SHP77 (cell line): ENCODE measurements at regions not wholly inside any gene's neighbourhood (a gene's known extent, or its start where the extent isn't known, plus 50 kb on each side); places are given as distances from the start of the nearest gene placed in this dataset.
"Not testable (repeated sequence)": the region's sequence is repeated elsewhere in the genome, so short reads cannot be mapped to it uniquely, and the experiment has no call there.

Source experiments
- DNase-seq, 2 experiments: peaks; one replicate each; lab custom pipeline; 2025; lab: John Stamatoyannopoulos, UW

DNA sequence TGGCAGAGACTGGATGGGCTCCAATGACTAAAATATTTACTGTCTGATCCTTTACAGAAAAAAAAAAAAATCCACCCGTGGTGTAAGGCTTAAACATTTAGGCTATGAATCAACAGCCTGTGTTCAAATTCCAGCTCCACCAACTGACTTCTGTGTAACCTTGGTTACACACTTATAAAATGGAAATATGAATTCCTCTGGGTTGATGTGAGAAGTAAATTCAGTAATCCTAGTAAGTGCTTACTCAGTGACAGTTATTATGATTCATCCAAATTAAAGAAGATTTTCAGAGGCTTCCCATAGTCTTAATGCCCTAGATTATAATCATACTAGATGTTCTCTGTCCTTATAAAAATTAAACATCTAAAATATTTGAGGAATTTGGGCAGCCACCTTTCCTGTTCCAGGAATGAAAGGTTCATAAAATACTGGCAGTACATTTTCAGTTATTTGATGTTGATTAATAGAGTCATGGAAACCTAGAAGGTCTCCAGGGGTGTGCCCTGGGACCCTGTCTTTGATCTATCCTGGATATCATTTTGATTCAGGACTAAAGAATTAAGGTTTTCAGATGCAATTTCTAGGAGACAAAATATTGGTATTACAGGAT lies 180.3 kb upstream of the ZNF217 start:
- DNase-seq = no peak

DNA sequence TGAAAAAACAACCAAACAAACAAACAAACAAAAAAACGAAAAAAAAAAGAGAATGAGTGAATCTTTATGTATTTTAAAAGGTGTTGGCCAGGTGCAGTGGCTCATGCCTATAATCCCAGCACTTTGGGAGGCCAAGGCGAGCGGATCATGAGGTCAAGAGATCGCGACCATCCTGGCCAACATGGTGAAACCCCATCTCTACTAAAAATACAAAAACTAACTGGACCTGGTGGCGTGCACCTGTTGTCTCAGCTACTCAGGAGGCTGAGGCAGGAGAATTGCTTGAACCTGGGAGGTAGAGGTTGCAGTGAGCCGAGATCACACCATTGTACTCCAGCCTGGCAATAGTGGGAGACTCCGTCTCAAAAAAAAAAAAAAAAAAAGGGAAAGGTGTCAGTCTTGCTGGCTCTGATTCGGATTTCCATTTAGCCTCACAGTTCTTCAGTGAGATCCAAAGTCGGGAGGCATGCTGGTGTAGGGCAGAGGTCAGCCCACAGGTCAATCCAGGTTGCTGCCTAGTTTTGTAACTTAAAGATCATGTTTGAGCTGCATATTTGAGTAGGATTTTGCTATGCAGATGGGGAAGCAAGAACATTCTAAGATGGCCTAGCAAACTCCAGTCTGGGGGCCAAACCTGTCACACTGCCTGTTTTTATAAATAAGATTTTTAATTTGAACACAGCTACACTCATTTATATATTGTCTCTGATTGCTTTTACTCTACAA lies 179.6 kb upstream of the ZNF217 start:
- not testable (repeated sequence) for DNase-seq

DNA sequence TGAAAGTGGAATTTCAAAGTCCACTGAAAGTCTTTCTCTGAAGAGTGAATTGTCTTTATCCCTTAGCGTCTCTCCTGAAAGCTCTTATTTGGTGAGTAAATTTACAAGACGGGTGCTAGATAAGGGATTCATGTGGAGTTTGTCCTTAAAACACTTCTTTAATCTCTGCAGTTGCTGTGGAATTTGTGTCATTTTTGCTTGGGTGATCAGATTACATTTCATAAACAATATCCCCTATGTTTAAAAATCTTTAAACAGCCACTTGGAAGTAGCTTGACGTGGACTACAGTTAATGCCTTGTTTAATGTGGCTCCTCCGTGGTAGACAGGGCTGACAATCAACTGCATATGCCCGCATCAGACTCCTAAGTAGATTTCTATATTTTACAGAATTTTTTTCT lies 175.4 kb upstream of the ZNF217 start:
- DNase-seq = no peak

DNA sequence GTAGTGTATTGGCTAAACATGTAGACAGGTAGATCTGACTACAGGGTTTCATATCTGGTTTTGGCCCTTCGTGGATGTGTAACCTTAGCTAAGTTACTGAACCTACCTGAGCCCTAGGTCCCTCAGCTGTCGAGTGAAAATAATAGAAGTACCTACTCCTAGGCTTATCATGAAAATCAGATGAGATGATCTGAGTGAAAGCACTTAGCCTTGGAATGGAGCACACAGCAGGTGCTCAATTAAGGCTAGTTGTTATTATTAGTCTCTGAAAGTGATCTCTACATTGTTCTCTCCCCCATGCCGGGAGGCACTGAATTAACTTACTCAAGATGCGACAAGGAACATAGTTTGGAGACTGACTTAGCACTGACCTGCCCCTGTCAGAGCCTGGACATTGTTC lies 174.7 kb upstream of the ZNF217 start:
- no peak for DNase-seq

DNA sequence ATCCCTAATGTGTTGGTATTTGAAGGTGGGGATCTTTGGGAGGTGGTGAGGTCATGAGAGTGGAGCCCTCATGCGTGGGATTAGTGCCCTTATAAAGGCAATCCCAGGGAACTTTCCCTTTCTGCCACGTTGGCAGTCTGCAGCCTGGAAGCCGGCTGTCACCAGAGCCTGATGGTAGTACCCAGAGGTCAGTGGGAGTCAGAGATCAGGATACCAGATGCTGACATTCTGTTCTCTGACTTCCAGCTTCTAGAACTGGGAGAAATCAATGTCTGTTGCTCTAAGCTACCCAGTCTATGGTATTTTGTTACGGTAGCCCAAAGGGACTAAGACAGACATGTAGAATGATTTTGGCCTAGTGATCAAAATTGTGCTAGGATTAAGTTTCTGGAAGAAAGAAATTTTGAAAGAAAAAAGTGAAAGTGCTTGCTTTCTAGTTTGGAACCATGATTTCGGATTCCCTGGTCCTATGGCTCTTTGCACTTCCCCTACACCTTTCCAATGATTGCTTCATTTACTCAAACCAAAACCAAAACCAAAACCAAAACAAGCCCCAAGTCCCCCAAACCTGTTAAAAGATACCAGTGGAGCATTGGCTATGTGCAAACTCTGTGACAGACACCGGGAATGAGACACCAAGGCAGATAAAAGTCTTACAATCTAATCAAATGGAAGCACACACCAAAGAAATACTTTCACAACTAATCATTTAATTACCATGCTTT lies 173.7 kb upstream of the ZNF217 start:
- no peak for DNase-seq

DNA sequence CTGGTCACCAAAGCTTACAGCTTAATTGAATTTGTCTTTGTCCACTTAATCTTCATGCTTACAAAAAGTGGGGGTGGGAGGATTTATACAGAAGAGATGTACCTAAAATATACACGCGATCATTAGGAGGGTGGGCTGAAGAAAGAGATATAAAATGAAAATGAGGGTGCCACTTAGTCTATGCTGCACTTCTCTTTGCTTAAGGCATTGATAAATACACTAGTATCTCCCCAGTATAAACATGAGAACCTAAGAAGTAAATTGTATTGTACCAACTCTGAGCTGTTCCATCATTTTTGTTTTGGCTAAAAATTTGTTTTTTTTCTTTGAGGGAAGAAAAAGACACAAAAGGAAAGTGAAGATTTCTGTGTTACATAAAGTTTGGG lies 170.8 kb upstream of the ZNF217 start:
- no peak for DNase-seq

DNA sequence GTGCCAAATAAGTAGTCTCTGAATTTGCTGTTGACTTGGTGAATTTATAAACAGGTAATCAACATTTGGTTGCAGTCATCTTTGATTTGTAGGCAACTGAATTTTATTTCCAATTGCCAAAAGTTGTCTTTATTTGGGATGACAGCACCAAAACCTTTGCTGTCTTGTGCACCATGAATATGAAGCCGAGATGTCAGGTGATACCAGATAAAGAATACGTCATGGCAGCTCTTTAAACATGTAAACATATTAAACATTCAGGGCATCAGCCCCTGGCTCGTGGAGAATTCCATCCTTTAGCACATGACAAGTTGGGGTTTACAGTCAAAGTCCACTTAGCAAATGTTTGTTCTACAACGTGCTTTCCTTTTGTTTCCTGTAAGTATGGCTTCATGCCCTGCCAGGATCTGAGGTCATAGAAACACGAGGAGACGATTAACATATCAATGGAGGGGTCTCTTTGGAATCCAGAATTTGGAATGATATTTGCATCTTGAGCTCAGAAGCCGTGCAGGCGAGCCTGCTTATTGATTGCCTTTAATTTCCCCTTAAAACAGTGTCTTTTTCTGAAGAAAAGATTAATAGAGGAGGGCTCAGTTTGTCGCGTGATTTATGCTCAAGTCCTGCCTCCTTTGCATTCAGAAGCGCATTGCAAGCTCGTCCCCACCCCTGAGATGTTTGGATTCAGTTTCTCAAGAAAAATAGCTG lies 170.2 kb upstream of the ZNF217 start:
- DNase-seq = peak; percentile 29 to 61

DNA sequence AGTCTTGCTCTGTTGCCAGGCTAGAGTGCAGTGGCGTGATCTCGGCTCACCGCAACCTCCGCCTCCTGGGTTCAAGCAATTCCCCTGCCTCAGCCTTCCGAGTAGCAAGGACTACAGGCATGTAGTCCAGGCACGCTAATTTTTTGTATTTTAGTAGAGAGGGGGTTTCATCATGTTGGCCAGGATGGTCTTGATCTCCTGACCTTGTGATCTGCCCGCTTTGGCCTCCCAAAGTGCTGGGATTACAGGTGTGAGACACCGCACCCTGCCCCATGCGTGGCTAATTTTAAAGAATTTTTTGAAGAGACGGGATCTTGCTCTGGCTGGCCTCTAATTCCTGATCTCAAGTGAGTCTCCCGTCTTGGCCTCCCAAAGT lies 168.8 kb upstream of the ZNF217 start:
- not testable (repeated sequence) for DNase-seq

DNA sequence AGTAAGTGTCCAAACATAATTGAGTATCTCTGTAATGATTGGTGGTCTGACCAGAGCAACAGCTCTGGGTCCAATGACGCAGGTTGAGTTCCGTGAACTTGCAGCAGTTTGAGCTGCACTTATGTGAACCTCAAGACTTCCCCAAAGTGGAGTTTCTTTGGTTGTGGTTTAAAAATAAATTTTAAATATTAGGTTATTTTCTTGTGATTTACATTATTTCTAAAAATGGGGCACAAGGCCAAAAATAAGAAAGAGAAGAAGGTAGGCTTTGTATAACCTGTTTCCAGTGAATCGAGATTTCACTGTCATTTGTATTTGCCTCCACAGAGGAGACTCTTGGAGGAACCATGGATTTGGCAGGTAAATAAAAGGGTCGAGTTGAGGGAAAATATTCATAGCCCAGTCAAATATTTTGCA lies 166.4 kb upstream of the ZNF217 start:
- DNase-seq = no peak

DNA sequence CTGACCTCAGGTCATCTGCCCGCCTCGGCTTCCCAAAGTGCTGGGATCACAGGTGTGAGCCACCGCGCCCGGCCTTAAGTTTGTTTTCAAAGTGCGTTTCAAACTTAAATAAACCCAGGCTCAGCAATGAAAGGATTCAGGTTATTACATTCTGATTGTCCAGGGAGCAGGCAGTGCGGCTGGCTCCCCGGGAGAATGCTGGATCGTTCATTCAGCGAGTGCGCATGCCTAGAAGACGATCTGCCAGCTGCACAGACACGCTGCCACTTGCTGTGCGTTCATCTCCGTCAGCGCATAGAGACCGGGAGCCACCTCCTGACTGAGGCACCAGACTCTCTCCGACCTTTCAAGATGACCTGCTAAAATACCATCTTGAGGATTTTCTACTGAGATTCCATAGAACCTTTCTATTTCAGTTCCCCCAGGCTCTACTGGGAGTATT lies 163.9 kb upstream of the ZNF217 start:
- peak; percentile 29 to 58 for DNase-seq

DNA sequence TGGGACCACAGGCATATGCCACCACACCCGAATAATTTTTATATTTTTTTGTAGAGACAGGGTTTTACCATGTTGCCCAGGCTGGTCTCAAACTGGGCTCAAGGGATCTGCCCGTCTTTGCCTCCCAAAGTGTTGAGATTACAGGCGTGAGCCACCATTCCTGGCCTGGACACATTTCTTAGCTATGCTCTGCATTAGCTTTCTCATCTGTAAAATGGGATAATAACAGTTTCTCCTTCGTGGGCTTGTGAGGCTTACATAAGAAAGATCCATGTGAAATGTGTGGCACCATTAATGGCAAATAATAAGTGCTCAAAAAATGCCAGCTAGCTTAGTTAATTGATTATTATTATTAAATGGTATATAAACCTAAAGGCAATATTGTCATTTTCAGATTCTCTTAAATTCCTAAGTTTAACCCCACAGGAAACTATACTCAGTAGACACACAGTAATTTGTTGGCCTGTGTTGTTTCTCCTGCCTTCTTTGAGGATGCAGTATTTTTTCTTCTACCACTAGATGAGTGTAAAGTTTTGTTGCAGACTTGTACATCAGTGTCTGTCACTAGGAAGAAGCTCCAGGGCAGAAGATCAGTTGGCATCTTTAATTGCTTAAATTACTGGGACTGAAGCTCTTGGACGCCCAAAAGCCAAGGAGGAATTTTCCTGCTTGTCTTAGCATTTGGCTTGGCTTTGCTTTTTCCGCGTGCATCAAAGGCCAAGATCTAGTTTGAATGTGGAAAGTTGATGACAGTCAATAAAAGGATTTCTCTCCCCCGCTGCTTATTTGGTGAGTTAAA lies 162.3 kb upstream of the ZNF217 start:
- DNase-seq = no peak

DNA sequence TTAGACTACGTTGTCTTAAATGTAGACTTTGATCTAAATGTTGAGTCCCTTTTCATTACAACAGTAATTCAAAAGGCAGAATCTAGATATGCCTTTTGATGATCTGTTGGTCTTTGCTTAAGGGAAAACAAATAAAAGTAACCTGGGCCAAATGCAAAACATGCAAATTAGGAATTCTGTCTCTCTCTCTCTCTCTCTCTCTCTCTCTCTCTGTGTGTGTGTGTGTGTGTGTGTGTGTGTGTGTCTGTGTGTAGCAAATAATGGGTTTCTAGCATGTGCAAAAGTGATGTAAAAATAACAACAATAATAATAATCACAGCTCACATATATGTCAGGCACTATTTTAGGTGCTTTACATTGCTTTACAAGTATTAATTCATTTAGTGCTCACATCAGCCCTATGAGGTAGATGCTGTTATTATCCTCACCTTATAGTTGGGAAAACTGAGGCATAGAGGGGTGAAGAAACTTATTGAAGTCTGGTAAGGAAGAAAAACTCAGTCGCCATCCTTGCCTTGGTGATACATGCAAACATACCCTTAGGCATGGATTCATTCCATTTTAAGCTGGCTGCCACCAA lies 160.3 kb upstream of the ZNF217 start:
- DNase-seq = no peak

DNA sequence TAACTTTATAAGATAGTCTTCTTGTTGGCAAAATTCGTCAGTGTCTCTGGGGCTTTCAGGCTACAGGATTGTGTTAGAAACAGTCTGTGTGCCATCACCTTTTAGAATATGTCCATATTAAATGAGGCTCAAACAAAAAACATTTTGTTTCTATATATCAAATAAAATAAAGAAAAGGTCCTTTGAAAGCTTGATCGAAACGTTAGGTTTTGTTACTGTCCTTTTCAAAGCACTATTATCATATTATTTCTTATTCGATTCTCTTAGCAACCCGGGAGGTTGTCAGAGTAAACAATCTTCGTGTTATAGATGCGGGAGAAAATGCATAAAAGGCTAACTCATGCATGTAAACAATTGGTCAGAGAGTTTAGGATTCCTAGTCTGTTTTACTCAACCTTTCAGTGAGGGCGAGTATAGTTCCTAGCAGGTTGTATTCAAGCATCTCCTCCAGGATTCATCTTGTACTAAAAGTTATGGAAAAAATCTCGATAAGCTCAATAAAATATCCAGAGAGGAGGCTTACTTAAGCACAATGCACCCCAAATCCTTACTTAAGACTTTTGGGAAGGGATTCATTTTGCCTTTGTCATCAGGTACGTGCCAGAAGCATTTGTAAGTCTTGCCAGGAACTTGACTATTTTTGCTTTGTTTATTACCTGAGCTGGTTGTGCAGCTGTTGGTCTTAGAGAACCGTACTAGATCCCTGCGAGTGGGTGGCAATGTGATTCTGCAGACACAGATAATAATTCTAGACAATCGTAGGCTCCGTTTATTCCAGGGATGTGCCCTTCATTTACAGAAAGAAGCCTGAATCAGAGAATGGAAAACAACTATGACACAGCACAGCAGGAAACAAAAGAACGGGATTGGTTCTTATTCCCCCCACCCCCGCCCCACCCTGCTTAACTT lies 159.6 kb upstream of the ZNF217 start:
- no peak for DNase-seq

DNA sequence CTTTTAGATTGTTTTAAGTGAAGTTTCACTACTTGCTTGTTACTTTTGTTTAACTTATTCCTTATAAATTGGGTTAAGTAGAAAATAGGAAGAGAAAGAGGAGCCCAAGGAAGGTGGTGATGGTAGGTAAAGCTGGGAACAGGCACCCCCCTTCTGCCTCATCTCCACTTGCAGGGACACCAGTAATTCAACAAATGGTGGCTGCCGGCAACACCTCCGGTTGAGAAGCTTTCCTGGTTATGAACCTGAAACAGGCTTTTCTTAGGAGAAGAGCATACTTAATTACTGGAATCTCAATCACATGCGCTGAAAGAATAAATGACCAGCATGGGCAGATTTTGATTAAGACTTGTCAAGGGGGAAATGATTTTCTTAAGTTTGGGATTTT lies 158.9 kb upstream of the ZNF217 start:
- no peak for DNase-seq

DNA sequence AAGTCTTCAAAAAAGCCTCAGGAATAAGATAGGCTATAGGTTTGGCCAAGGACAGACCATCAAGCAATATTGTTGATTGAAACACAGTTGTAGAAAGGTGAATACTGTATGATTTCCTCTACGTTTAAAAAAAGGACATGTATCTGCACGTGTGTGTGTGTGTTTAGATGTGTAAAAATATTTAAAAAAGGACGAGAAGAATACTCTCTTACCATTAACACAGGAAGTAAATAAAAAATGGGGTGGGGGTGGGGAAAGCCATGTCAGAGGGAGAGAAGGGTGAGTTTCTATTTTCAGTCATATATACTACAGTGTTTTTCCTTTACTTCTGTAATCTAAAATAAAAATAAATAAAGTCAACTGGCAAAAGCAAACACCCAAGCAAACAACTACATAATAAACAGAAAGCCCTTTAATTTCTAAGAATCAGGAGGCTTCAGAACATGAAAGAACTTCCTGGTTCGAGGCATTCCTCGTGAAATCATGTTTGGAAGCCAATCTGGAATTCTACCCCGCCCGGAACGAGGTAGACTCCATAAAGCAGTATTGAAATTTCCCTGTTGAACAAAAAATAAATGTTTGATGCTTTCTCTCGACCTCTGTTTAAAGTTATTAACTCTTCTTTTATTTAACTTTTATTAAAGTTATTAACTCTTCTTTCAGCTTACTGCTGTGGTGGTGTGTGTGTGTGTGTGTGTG lies 158.1 kb upstream of the ZNF217 start:
- no peak for DNase-seq

DNA sequence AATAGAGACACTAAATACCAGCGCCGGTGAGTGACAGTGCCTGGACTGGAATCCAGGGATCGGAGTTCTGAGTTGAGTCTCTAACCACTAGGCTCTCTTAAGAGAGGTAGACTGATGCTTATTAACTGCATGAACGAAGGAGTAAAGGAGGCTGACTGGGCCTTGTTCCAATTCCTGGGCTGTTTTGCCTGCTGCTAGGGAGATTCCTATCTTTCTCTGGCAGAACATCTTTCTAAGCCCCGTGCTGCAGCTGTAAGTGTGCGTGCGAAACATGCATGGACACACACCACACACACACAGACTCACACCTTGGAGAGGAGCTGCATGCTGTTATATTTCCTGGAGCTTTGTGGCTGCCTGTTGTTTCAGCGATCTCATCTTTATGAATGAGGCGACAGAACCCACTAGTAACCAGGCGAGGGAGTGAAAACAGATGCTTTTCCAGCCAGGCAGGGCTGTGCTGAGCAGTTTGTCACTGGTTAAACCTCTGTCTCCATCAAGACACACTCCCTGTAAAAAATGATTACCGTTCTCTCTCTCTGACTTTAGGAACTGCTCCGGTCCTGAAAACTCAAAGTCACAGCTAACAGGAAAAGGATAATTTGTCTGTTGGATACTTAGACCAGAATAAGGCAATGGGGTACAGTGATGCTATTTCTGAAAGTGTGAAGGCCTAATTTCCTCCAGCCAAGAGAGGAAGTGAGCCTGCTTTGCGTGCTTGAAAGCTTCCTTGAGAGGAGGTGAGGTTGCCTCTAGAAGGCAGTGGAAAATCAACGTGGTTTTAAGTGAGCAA lies 157.4 kb upstream of the ZNF217 start:
- DNase-seq = no peak

DNA sequence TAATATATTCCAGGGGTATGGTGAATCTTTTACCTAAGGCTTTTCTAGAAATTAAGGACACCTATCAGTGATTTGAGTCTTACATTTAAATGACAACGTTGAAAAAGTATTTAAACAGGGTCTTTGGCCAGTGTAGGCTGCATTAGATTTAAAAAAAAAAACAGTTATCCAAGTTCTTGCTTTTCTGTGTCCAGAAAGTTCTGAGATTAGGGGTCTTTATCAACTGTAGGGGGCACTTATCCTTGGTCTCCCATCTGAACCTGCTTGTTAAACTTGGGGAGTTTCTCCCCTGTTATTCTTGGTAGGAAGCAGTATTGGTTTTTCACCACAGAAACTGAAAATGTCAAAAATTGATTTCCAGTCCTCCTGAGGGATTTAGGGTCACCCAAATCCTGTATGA lies 155.9 kb upstream of the ZNF217 start:
- no peak for DNase-seq

DNA sequence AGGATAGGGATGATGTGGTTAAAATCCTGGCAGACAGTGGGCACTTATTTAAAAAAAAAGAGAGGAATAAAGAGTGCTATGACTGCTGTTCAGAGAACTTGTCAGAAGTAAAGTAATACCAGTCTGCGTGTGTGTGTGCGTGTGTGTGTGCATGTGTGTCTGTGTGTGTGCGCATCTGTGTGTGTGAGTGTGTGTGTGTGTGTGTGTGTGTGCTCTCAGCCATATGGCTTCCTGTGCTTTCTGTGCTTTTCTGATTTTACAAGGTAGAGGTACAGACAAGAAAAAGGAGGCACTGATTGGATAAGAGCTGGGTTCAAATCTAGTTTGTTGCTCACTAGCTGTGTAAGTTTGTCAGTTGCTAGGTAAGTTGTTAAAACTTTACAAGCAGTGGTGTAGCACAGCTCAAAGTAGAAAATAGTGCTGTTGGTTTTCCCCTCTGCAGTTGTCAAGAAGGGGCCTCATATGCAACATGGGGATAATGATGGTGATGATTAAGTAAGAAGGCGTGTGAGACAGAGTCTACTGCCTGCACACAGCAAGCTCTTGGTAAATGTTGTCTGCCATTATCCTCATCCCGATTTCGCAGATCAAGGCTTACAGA lies 155.3 kb upstream of the ZNF217 start:
- no peak for DNase-seq

DNA sequence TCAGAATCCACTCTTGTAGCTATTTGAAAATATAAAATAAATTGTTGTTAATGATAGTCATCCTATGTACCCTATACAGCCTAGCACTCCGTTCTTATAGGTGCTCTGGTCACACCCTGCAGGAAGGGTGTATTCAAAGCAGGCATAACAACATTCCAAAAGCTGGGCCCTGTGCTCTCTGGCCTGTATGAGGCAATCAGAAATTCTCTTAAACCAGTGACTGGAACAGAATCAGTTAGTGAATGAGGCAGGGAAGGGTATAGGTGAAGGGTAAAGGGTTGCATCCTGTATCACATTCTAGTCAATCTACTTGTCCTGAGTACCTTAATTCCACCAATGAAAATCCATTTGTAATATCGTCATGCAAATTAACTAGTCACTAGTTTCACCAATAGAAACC lies 154.5 kb upstream of the ZNF217 start:
- DNase-seq = no peak
